CD4-positive, alpha-beta T cell treated with Interleukin-15 for 4 hours (primary cell): ENCODE measurements at regions not wholly inside any gene's neighbourhood (a gene's known extent, or its start where the extent isn't known, plus 50 kb on each side); places are given as distances from the start of the nearest gene placed in this dataset.

Experiments used
- DNase-seq: peaks from one replicate; pipeline ENCODE4 v3.0.0-alpha.2; 2020; ENCODE audit warnings: low spot score

DNA sequence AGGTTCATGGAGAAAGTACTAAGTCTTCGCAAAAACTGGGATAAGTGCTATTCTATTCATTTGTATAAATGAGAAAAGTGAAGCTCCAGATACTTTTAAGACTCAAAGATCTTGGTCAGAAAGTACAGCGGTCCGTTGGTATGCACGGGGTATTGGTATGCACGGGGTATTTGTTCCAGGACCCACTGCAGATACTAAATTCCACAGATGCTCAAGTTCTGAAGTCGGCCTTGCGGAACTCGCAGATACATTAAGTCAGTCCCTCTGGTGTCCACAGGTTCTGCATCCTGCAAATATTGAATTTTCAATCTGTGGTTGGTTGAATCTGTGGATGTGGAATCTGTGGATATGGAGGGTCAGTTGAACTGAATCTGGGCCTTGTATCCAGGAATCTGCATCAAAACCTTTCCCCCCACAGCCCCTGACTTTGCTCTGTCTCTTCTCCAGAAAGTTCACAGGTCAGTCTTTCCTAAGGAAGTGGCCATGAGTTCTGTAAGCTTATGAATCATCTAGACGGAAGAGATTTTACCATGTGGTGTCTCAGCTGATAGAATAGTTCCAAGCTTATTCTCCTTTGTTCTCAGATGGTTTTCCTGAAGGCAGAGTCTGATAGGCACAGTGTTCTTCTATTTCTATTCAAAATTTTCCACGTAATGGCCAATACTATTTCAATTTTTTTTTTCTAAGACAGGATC, 274.7 kb downstream of the NEDD1 start:
- DNase-seq: no peak

DNA sequence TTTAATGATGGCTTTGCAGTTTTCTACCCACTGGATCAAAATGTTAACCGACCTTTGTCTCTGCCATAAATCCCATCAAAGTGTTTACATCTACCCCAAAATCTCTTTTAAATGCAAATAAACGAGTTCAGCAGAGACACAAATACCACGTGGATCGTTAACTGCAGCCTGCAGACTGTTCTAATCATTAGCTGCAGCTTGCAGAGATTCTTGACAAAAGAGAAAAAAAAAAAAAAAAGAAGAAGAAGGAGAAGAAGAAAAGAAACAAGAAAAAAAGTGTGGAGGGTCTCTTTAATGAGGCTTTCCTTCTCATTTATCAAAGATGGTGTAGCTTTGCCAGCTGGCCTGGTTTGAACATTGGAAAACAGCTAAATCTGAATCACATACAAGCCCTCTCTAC, 275.7 kb downstream of the NEDD1 start:
- DNase-seq: no peak

DNA sequence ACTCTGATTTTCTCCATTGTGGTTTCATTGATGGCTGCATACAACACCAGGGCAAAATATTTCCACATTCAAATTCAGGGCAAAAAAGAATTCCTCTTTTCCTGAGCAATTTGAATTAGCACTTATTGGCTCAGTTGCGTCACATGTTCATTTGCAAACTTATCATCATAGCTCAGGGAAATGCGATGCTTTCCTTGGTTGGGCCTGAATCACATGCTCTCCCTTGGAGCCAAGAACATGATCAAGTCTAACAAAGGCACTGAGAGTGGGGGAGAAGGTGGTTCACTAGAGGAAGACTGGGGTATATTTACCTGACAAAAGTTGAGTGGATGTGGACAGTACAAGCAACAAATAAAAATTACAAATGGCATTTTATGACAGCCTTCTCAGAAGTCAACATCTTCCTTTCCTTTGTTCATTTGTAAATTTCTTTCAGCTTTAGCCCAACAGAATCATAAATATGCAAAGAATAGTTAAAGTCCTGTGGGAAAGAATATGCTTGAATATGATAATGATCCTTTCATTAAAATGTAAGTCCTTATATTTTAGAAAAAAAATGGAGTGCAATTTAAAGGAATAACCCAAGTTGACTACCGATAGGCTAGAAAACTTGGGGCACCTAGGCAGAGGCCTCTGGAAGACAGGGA, 277.2 kb downstream of the NEDD1 start:
- DNase-seq: no peak

DNA sequence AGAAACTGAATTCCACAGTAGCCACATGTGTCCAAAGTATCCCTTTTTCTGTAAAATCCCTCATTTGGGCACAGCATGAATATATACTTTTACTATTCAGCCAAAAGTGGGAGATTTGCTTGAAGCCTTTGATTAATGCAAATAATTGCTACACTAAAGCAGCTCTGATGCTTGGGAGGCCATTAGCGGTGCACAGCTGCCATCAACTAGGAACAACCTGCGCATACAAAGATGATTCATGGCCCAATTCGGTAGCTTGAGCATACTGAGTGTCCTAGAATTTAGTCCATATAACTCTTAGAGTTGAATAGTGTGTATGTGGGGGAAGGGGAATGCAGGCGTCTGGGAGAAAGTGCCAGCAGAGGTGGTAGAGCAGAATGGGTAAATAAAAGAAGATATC, 277.0 kb upstream of the RMST start:
- no peak for DNase-seq

DNA sequence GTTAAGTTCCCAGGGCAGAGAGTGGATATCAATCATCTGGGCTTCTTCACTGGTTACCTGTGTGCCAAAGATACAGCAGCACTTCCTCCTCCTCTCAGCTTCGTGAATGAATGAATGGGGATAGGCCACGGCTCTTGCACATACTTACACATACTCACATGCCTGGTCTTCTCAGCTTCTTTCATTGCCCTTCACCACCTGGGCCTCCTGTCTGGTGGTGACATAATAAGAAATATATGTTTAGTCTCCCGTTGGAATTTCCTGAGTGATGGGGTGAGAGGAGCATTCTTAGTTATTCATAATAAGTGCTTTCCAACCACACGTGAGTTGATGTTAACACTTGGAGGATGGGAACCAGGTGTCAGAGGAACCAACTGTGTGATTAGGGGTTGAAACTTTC, 268.1 kb upstream of the RMST start:
- no peak for DNase-seq

DNA sequence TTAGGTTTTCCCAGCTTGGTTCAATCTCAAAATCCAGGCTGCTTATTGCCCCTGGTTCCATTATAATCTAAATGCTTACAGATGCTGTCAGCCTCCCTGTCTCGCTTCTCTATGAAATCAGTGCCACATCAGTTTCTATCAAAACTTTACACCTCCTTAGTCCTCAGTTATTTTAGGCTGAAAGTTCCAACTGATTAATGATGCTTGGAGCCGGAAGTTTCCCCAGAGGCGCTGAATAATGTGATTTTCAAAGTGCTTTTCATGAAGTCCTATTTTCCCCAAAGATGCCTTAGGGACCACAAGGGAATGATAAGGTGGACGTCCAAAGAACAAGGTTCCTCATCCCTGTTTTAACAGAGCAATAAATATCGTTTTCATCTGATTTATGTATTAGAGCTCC, 262.4 kb upstream of the RMST start:
- no peak for DNase-seq

DNA sequence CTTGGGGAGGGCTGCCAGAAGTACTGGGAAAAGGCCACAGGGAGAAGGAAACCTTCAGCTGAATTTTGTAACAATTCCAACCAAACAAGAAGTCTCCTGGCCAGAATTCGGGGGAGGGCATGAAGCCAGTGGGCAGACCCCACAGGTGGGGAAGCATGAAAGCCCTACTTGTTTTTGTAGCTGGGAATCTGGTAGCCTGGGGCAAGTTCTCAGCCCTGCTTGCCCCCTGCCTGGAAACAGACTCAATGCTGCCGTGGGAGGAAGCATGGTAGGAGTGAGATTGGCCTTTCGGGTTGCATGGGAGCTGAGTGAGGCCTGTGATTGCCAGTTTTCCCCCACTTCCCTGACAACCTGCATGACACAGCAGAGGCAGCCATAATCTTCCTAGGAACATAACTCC, 259.2 kb upstream of the RMST start:
- no peak for DNase-seq

DNA sequence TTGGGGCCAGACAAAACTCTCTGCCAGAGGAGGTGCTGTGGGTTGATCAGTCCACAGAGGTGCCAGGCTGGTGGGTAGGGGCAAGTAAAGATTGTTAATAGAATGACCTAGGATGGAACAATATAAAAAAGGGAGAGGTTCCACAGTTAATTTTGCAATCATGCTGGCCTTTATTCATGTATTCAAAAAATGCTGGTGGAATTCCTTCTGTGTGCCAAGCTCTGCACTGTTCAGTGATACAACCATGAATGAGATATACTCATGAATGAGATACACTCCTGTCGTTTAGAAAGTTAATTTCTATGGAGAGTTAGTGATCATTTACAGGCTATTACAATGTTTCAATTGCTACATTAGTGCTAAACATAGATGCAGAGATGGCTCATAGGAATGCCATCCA, 252.6 kb upstream of the RMST start:
- DNase-seq: no peak

DNA sequence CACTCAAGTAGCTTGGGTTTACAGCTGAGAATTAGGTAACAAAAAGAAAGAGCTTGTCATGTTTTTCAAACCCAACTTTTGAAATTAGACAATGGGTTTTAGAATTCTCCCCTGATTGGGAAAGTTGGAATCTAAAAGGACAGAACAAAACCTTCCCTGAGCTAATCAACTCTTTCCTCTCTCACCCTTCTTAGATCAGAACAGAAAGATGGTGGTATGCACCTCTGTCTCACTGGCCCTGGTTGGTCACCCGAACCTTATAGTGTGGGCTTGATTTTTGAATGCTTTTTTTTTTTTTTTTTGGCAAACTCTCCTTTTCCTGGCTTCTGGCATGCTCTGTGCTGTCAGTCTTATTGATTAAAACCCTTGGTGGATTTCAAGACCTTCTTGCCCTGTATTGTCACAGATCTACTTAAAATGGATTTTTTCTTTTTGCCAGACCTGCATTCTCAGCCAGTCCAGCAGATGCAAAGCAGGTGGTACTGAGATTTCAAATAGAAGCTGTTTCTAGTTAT, 251.1 kb upstream of the RMST start:
- DNase-seq: no peak

DNA sequence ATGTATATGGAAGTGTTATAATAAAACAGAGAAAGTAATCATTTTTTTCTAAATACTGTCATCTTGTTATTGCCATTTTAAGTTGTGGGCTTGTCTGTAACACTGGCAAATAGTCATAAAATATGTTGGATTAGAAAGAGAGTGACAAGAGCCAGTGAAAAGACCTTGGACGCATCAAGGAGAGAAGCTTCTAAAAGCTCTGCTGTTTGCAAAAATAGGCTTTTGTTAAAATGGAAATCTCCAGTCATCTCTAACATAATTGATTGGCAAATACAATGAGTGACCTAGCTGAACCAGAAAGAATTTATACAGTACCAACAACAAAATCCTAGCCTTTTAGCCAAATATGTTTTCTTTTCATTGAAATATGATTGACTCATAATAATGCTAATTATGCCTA, 245.8 kb upstream of the RMST start:
- no peak for DNase-seq

DNA sequence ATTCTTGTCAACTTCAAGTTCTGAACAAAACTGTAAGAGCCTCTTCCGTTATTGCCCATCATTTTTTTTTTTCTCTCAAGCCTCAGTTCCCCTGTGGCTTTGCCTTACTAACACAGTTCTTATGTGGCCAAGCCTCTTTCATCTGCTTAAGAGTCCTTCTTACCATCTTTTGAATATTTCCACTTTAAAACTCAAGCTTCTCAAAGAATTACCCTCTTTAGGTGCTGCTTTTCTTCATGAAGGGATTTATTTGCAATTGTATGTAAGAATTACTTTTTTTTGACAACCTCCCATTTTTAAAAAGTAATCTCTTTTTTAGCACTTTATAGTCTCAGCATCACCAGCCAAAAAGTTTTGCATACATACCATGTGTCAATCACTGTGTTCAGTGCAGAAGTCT, 240.2 kb upstream of the RMST start:
- DNase-seq: no peak

DNA sequence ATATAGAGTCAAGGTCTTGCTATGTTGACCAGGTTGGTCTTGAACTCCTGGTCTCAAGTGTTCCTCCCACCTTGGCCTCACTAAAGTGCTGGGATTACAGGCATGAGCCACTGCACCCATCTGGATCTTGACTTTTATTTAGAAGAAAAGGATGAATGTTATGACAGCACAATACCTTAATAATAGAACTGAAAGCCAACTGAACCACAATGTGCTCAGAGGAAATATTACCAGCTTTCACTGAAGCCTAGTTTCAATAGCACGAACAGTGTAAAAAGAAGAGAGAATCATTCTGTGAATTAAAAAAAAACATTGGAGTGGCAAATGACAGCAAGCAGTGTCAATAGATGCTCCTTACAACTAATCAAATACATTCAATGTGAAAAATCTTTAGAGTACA, 239.2 kb upstream of the RMST start:
- DNase-seq: no peak

DNA sequence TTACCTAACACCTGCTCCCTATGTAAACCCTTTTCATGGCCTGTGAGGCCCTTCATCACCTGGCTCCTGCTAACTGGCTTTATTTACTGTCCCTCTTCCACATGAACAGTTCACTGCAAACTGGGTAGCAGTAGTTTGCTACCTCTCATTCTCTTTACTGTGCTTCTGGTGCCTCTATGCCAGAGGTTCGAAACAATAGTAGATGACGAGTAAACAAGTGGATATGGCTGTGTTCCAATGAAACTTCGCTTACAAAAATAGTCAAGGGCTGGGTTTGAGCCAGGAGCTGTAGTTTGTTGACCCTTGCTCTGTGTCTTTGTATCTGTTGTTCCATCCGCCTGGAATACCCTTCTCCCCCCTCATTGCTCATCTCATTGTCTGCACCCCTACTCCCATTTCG, 233.6 kb upstream of the RMST start:
- DNase-seq: no peak

DNA sequence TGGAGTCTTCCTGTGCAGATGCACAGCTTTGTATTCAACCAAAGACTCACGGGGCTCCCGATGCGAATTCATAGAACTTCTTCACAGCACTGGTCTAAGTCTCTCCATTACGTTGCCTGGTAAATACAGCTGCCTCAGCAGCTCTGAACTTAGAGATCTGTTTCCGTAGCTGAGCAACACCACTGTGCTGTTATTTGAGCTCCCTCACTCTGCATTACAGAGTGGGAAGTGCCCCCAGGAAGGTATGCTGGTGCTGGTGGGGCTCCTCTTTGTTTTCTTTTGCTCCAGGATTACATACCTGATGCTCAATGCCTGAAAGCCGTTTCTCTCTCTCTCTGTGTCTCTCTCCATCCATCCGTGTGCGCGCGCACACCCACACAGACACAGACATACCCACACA, 227.5 kb upstream of the RMST start:
- no peak for DNase-seq

DNA sequence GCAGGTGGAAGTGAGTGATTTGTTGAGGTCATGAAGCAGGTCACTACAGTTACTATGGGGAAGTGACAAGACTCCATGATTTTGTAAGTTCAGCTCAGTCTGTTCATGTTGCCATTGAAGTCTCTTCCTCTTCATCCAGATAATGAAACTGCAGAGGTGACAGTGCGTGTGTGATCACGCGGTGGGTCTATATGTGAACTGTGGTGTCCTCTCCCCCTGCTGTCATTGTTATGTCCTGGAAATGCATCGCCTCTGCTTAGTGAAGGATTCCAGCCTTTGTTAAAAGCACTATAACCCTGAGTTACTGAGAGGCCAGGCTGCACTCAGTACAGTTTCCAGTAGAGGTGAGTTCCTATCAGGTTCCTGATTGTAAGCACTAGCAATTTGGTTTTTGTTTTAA, 216.2 kb upstream of the RMST start:
- no peak for DNase-seq

DNA sequence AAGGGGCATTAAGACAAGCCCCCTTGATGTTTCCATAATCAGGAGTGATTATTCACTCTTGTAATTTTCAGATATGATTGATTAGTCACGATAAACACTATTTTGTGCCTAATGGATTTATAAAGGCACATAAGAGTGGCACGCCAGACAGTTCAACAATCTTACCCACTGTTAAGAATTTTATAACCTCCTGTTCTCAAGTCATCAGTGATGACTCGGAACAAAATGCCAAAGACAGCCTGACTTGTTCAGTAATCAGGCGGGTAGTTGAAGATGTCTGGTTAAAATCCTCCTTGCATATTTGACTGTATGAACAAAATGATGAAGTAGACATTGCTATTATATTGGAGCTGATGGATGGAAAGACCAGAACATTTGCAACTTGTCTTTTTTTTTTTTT, 212.1 kb upstream of the RMST start:
- DNase-seq: no peak

DNA sequence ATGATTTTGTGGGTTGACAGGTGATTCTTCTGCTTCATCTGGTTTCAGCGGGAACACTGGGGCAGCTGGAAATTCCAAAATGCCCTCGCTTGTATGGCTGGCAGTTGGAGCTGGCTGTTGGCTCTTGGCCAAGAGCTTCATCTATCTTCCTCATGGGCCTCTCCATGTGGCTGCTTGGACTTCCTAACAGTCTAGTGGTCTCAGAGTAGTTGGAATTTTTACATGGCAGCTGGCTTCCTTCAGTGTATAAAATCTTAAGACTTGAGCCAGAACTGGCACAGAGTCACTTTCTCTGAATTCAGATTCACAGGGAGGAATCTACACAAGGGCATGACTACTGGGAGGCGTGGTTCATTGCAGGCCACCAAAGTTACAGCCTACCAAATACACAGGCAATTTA, 204.9 kb upstream of the RMST start:
- no peak for DNase-seq

DNA sequence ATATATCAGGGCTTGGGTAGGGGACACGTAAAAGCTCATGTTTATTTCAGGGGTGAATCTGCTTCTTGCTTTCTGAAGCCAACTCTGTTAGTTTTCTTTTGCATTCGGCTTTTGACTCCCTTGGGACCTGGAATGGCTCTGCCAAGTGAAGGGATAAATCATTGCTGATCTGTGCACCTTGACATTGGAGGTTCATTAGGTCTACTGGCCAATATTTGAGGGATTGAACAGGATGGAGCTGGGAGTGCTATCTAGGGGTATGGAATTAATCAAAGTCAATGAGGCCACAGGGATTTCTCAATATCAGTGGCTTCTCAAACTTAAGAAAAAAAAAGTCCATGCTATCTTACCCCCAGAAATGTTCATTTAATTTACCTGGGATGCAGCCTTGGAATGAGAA, 203.5 kb upstream of the RMST start:
- no peak for DNase-seq

DNA sequence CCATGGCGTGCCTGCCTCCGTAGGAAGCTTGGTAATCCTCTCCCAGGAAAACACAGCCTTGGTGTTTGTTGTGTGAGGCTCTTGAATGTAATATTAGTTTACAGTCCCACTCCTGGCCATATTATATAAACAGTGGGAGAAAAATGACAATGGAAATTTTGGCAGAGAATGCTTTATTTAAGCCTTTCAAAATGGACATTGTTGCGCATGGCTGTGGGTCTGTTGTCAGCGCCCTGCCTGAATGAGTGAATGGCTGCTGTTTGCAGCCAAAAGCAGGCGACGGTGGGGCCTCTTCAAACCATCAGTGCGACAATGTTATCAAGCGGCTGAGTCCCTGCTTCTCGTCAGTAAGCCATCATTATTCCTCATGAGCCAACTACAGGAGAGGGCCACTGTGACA, 201.8 kb upstream of the RMST start:
- DNase-seq: no peak

DNA sequence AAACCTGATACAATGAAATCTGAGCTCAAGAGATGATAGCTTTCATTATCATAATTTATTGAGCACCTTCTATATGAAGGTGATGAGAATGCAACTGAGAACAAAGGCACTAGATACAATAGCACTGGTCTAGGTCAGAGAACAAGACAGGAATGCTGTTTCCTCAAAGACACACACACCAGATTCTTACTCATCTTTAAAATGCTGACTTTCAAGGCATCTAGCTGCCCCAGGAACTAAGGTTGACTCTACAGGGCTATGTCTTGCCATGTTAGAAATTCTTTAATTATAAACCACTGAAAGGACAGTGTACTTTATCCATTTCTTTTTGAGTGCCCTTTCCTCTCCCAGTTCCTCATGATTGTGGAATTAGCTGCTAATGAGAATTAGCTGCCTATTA, 195.4 kb upstream of the RMST start:
- no peak for DNase-seq

DNA sequence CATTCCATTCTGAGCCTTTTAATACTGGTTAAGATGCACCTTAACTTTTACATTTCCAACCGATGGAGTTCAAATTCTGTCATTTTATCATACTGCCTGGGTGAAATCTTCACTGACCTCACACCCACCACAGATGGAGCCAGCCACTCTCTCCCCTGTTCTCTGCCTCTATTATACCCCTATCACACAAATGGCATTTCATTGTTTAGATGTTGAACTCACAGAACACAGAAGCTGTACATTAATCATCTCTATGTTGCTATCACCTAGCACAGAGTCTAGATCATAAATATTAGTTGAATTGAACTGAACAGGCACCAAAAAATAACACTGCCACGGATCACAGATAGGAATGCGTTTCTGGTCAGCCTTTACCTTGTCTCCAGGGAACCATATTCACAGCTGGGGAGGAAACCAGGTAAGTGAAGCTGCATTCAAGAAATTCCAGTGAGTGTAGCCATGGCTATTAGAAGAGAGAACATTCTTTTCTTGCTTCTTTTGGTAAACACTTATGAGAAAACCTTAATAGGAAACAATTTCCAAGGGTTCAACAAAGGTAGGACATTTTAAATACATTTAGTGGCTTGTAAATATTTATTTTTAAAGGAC, 194.9 kb upstream of the RMST start:
- DNase-seq: no peak

DNA sequence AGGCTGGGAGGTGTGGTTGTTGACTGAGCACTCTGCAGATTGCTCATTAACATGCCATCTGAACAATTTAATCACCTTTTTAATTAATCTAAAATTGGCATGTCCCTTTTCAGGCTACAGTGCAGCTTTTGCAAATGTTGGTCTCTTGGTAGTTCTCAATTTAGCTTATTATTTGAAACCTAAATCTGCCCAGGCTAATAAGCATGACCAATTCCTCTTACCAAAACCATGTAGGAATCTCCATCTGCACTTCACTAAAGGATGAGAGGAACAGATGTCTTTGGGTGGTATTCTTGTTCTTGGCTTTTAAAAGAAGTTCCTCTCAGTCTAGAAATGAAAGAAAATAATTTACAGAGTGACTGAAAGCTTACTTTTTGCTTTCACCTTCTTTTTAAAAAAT, 190.1 kb upstream of the RMST start:
- no peak for DNase-seq

DNA sequence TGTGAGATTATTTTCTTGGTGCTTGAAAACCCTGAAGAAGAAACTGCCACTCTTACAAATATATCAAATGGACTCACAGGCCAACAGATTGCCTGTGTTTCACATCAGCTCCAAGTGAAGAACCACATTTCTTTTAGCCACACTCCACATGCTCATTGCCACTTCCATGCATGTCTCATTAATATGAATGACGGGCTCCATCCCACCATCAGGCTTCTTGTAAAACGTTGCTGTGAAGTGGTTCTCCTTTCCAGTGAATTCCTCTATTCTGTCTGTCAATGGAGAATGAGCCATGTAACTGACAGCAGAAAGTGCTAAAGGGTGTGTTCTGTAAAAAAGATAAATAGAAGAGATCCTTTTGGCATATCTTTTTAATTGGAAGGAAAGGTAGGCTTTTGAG, 188.2 kb upstream of the RMST start:
- no peak for DNase-seq

DNA sequence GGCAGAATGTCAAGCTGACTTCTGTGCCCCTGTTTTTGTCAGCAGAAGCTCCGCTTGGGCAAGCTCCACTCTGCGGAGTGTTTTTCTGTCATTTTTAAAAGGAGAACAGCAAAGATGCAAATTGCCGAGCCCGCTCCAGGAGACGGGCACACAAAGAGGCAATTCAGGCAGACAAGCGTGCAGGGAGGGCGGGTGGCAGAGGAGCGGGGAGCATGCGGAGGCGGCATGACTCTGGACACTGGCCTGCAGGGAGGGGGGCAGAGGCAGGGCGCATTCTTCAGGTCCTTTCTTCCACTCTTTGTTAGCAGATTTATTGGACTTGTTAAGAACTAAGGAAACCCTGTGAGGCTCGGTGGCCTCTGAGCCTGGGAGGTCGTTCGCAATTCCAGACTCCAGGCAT, 187.3 kb upstream of the RMST start:
- DNase-seq: no peak
